B cell (primary cell): ENCODE measurements at regions not wholly inside any gene's neighbourhood (a gene's known extent, or its start where the extent isn't known, plus 50 kb on each side); places are given as distances from the start of the nearest gene placed in this dataset.
"Not testable (repeated sequence)": the region's sequence is repeated elsewhere in the genome, so short reads cannot be mapped to it uniquely, and the experiment has no call there.

ENCODE experiments used
- CTCF ChIP-seq: fragments of 200-600 bp; IDR thresholded peaks from one replicate; pipeline ENCODE4 v1.8.0; 2022; ENCODE audit warnings: antibody characterized with exemption, mild to moderate bottlenecking
- EZH2 ChIP-seq: IDR thresholded peaks from 2 replicates; pipeline ENCODE4 v1.6.1; 2012; ENCODE audit warnings: borderline replicate concordance, low read depth, mild to moderate bottlenecking, moderate library complexity, low read length; ENCODE audit not compliant: insufficient read depth, poor library complexity, severe bottlenecking

GRCh38 chr7:32650356-32650755 is 155.1 kb downstream of the AVL9 start:
- TF ChIP-seq CTCF, EZH2: not testable (repeated sequence)
